ENCODE measurements at regions not wholly inside any gene's neighbourhood (a gene's known extent, or its start where the extent isn't known, plus 50 kb on each side); places are given as distances from the start of the nearest gene placed in this dataset.

DNA sequence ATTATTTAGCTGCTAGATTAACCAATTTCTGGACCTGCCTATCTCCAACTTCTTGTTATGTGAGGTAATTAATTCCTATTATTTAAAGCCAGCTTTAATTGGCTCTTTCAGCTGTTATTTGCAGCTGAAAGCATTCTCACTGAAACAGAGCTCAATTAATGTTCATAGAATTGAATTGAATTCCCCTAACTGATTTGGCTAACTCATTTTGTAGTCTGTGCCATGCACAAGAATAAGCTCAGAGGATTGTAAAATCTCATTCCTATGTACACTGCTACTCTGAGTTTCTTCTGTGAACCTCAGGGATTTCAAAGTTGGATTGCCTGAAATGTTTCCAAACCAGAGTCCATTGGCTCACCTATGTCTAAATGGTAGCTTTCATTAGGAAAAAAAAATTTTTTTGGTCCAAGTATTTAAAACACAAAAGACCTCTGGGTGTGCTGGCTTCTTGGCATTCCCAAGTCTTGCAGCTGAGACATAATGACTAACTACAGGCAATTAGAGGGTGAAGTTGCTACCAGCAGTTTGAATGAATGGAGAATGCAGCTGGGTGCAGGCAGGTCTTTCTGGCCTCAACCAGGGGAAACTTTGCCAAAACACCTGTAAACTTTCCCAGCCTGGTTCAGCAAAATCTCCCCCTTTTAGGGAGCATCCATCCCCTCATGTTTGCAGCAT, 134.3 kb downstream of the EDEM1 start:
- TF ChIP-seq, protein P1, sequence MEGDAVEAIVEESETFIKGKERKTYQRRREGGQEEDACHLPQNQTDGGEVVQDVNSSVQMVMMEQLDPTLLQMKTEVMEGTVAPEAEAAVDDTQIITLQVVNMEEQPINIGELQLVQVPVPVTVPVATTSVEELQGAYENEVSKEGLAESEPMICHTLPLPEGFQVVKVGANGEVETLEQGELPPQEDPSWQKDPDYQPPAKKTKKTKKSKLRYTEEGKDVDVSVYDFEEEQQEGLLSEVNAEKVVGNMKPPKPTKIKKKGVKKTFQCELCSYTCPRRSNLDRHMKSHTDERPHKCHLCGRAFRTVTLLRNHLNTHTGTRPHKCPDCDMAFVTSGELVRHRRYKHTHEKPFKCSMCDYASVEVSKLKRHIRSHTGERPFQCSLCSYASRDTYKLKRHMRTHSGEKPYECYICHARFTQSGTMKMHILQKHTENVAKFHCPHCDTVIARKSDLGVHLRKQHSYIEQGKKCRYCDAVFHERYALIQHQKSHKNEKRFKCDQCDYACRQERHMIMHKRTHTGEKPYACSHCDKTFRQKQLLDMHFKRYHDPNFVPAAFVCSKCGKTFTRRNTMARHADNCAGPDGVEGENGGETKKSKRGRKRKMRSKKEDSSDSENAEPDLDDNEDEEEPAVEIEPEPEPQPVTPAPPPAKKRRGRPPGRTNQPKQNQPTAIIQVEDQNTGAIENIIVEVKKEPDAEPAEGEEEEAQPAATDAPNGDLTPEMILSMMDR (IDR thresholded peaks at IDR 0.05) = no peak
- TF ChIP-seq EP300 (IDR thresholded peaks at IDR 0.05) (no peak), POLR2A (IDR thresholded peaks at IDR 0.05) (no peak)
